IMR-90 (cell line): ENCODE measurements at regions not wholly inside any gene's neighbourhood (a gene's known extent, or its start where the extent isn't known, plus 50 kb on each side); places are given as distances from the start of the nearest gene placed in this dataset.

Experiments
- ATAC-seq: fragments of 200-7000 bp; cut with Tn5 transposase; 2 replicates; pipeline ENCODE4 v1.9.1; 2020; ENCODE audit warnings: low read depth, mild to moderate bottlenecking, moderate library complexity
- BruUV-seq: library from RNA; stranded (reverse); fragments of 400-500 nt; replicated peaks from 2 replicates; lab custom pipeline; 2021; lab: Mats Ljungman, UMichigan
- CTCF ChIA-PET: fragments of 300-600 bp; formaldehyde crosslinking; extraction: SDS; loops from one replicate; lab custom pipeline; 2021; ENCODE audit warnings: antibody characterized with exemption; lab: Yijun Ruan, JAX
- POLR2A ChIA-PET: fragments of 300-600 bp; sonication (Branson Sonifier 250); formaldehyde crosslinking; loops from one replicate; lab custom pipeline; 2022; ENCODE audit warnings: antibody characterized with exemption; ENCODE audit not compliant: unreplicated experiment; lab: Charles Lee
- DNase-seq: peaks from one replicate; pipeline ENCODE4 v3.0.0; 2013
- H2AFZ ChIP-seq: replicated peaks from 2 replicates; pipeline ENCODE3; 2013; ENCODE audit warnings: low read length, mild to moderate bottlenecking; ENCODE audit not compliant: poor library complexity
- H2AK5ac ChIP-seq: 2 replicates; pipeline ENCODE4 v1.6.1; 2013; ENCODE audit warnings: low read depth, low read length, inconsistent platforms
- H2AK9ac ChIP-seq: replicated peaks from 2 replicates; pipeline ENCODE3; 2013; ENCODE audit warnings: mild to moderate bottlenecking, low read depth, low read length, moderate library complexity; ENCODE audit not compliant: poor library complexity
- H2BK120ac ChIP-seq: 2 replicates; pipeline ENCODE4 v1.6.1; 2013; ENCODE audit warnings: low read depth, low read length, inconsistent platforms
- H2BK15ac ChIP-seq: 3 replicates; pipeline ENCODE4 v1.6.1; 2013; ENCODE audit warnings: low read depth, low read length, inconsistent platforms
- H2BK20ac ChIP-seq: 2 replicates; pipeline ENCODE4 v1.6.1; 2013; ENCODE audit warnings: low read depth, mild to moderate bottlenecking, inconsistent platforms, low read length, moderate library complexity
- H2BK5ac ChIP-seq: 2 replicates; pipeline ENCODE4 v1.6.1; 2013; ENCODE audit warnings: mild to moderate bottlenecking, low read depth, low read length, inconsistent platforms; ENCODE audit not compliant: poor library complexity, severe bottlenecking
- H3K14ac ChIP-seq: replicated peaks from 2 replicates; pipeline ENCODE4 v1.6.1; 2013; ENCODE audit warnings: low read depth, low read length, inconsistent platforms
- H3K18ac ChIP-seq: 2 replicates; pipeline ENCODE4 v1.6.1; 2013; ENCODE audit warnings: low read depth, low read length, control low read depth
- H3K23ac ChIP-seq: 2 replicates; pipeline ENCODE4 v1.6.1; 2013; ENCODE audit warnings: low read depth, low read length, inconsistent platforms
- H3K27ac ChIP-seq: 2 replicates; pipeline ENCODE4 v1.5.1; 2013; ENCODE audit warnings: mild to moderate bottlenecking, control low read depth, low read length; ENCODE audit not compliant: insufficient read depth
- H3K27me3 ChIP-seq: 2 replicates; pipeline ENCODE4 v1.6.1; 2013; ENCODE audit warnings: low read length; ENCODE audit not compliant: control insufficient read depth, insufficient read depth
- H3K36me3 ChIP-seq: 2 replicates; pipeline ENCODE4 v1.6.1; 2013; ENCODE audit warnings: low read length, mixed read lengths; ENCODE audit not compliant: control insufficient read depth, insufficient read depth
- H3K4ac ChIP-seq: 2 replicates; pipeline ENCODE4 v1.6.1; 2013; ENCODE audit warnings: low read depth, low read length, inconsistent platforms
- H3K4me1 ChIP-seq: 2 replicates; pipeline ENCODE4 v1.6.1; 2013; ENCODE audit warnings: low read length, mixed read lengths; ENCODE audit not compliant: control insufficient read depth, insufficient read depth
- H3K4me2 ChIP-seq: 2 replicates; pipeline ENCODE4 v1.6.1; 2013; ENCODE audit warnings: low read depth, mild to moderate bottlenecking, control low read depth, low read length, moderate library complexity
- H3K4me3 ChIP-seq: 2 replicates; pipeline ENCODE4 v1.5.1; 2013; ENCODE audit warnings: low read depth, mild to moderate bottlenecking, control low read depth, low read length, moderate library complexity; ENCODE audit not compliant: insufficient read depth
- H3K56ac ChIP-seq: 2 replicates; pipeline ENCODE4 v1.6.1; 2013; ENCODE audit warnings: low read length, inconsistent platforms; ENCODE audit not compliant: insufficient read depth; ENCODE audit errors: extremely low read depth
- H3K79me1 ChIP-seq, 2 experiments: 2 replicates each; pipeline ENCODE4 v1.6.1; 2013; ENCODE audit warnings: low read length in 2 of 2, inconsistent platforms in 1 of 2, low read depth in 1 of 2
- H3K9ac ChIP-seq: 2 replicates; pipeline ENCODE4 v1.6.1; 2013; ENCODE audit warnings: low read depth, low read length, control low read depth
- H3K9me1 ChIP-seq: 2 replicates; pipeline ENCODE4 v1.6.1; 2013; ENCODE audit warnings: low read length, inconsistent platforms; ENCODE audit not compliant: insufficient read depth
- H3K9me3 ChIP-seq: 2 replicates; pipeline ENCODE4 v1.6.1; 2013; ENCODE audit warnings: low read length; ENCODE audit not compliant: control insufficient read depth, insufficient read depth
- H4K20me1 ChIP-seq: 2 replicates; pipeline ENCODE4 v1.6.1; 2013; ENCODE audit warnings: low read length, inconsistent platforms; ENCODE audit not compliant: insufficient read depth
- H4K5ac ChIP-seq: 2 replicates; pipeline ENCODE4 v1.6.1; 2013; ENCODE audit warnings: mild to moderate bottlenecking, low read depth, low read length, control low read depth
- H4K8ac ChIP-seq, 2 experiments: 2 replicates each; pipeline ENCODE4 v1.6.1; 2013; ENCODE audit warnings: low read depth in 2 of 2, low read length in 2 of 2, control low read depth in 1 of 2, inconsistent platforms in 1 of 2
- H4K91ac ChIP-seq: 2 replicates; pipeline ENCODE4 v1.6.1; 2013; ENCODE audit warnings: low read depth, low read length, inconsistent platforms; ENCODE audit not compliant: insufficient read depth
- BHLHE40 ChIP-seq: fragments of 150-350 bp; IDR thresholded peaks from 2 replicates; pipeline ENCODE4 v1.6.1; 2016; ENCODE audit warnings: mild to moderate bottlenecking, low read depth, low read length
- CEBPB ChIP-seq: IDR thresholded peaks from 2 replicates; pipeline ENCODE4 v1.6.1; 2012; ENCODE audit warnings: low read depth, low read length, improper control_type of control experiment
- CHD1 ChIP-seq: IDR thresholded peaks from 2 replicates; pipeline ENCODE4 v1.6.1; 2012; ENCODE audit warnings: low read depth, low read length, improper control_type of control experiment
- CTCF ChIP-seq: conservative IDR thresholded peaks from 2 replicates; pipeline ENCODE4 v1.5.1; 2012; ENCODE audit warnings: mild to moderate bottlenecking, low read depth, low read length, improper control_type of control experiment
- ELK1 ChIP-seq: fragments of 150-350 bp; IDR thresholded peaks from 2 replicates; pipeline ENCODE4 v1.6.1; 2016; ENCODE audit warnings: low read depth, mild to moderate bottlenecking, low read length, moderate library complexity, borderline replicate concordance
- FOS ChIP-seq: fragments of 150-350 bp; IDR thresholded peaks from 2 replicates; pipeline ENCODE4 v1.6.1; 2016; ENCODE audit warnings: low read depth, low read length
- MAFK ChIP-seq: IDR thresholded peaks from 2 replicates; pipeline ENCODE4 v1.6.1; 2012; ENCODE audit warnings: low read depth, low read length, improper control_type of control experiment
- MAZ ChIP-seq: IDR thresholded peaks from 2 replicates; pipeline ENCODE4 v1.6.1; 2012; ENCODE audit warnings: low read depth, mild to moderate bottlenecking, low read length, improper control_type of control experiment, moderate library complexity, borderline replicate concordance
- MXI1 ChIP-seq: IDR thresholded peaks from 2 replicates; pipeline ENCODE4 v1.6.1; 2012; ENCODE audit warnings: low read depth, mild to moderate bottlenecking, low read length, moderate library complexity, borderline replicate concordance
- NFE2L2 ChIP-seq: fragments of 150-350 bp; IDR thresholded peaks from 2 replicates; pipeline ENCODE4 v1.6.1; 2016; ENCODE audit warnings: low read depth, mild to moderate bottlenecking, low read length
- POLR2A ChIP-seq: IDR thresholded peaks from 2 replicates; pipeline ENCODE4 v1.6.1; 2012; ENCODE audit warnings: mild to moderate bottlenecking, low read depth, low read length
- RAD21 ChIP-seq: IDR thresholded peaks from 2 replicates; pipeline ENCODE4 v1.6.1; 2012; ENCODE audit warnings: low read length, improper control_type of control experiment
- RCOR1 ChIP-seq: IDR thresholded peaks from 2 replicates; pipeline ENCODE4 v1.6.1; 2012; ENCODE audit warnings: mild to moderate bottlenecking, low read length, improper control_type of control experiment; ENCODE audit not compliant: insufficient replicate concordance
- RFX5 ChIP-seq: IDR thresholded peaks from 2 replicates; pipeline ENCODE4 v1.8.0; 2012; ENCODE audit warnings: low read depth, mild to moderate bottlenecking, low read length, moderate library complexity
- SMC3 ChIP-seq: fragments of 150-350 bp; IDR thresholded peaks from 2 replicates; pipeline ENCODE4 v1.6.1; 2016; ENCODE audit warnings: low read depth, mild to moderate bottlenecking, antibody characterized with exemption, low read length, moderate library complexity
- USF2 ChIP-seq: fragments of 150-350 bp; IDR thresholded peaks from 2 replicates; pipeline ENCODE4 v1.6.1; 2017; ENCODE audit warnings: mild to moderate bottlenecking, antibody characterized with exemption, low read length, low read depth
- WGBS, 2 experiments: methylation state at CpG; one replicate each; pipeline versions ENCODE4 v1.1.5 to v1.1.7; 2013; ENCODE audit warnings: missing lambda C conversion rate in 2 of 2; ENCODE audit not compliant: insufficient read length in 1 of 2; ENCODE audit errors: extremely low coverage in 2 of 2; 5-methylcytosine and 5-hydroxymethylcytosine counted together
- dilution Hi-C: fragments of 300-500 bp; cut with HindIII; formaldehyde crosslinking; loops from one replicate; pipeline ENCODE4 v1.14.3; 2018; ENCODE audit warnings: low sequenced_read_pairs; ENCODE audit not compliant: unreplicated experiment
- in situ Hi-C: fragments of 300-500 bp; cut with MboI; formaldehyde crosslinking; loops from 3 replicates; pipeline ENCODE4 v1.14.3; 2019; ENCODE audit warnings: low sequenced_read_pairs, inconsistent platforms, mixed read lengths
- intact Hi-C: fragments of 100-400 bp; cut with micrococcal nuclease; formaldehyde crosslinking; loops from 2 replicates; pipeline ENCODE4 v1.10.0; 2022

GRCh38 chr7:17625043-17625442, 315.3 kb downstream of the SNX13 start:
- Histone ChIP-seq H4K91ac (no peak overlapping the region), H3K4ac (no peak overlapping the region), H2BK120ac (peak overlapping the region; percentile 21; the same call in 1 of the 2 replicates), H4K8ac (no peak overlapping the region; a peak in 1 of 4 replicates), H3K9me1 (no peaks in the 10 kb centered on the region), H3K27me3 (no peaks in the 10 kb centered on the region), H3K4me1 (peaks cover 5% of the 10 kb centered on the region; the same call in 1 of the 2 replicates), H3K23ac (no peak overlapping the region), H3K36me3 (no peaks in the 10 kb centered on the region), H2BK5ac (peak overlapping the region; percentile 89), H2BK20ac (no peak overlapping the region), H3K79me1 (no peaks in the 10 kb centered on the region), H4K20me1 (no peaks in the 10 kb centered on the region), H3K4me2 (peak overlapping the region; percentile 24; the same call in 1 of the 2 replicates), H3K27ac (no peak overlapping the region), H2AFZ (no peak overlapping the region), H3K9ac (no peak overlapping the region), H3K4me3 (no peak overlapping the region), H2AK9ac (no peak overlapping the region), H2AK5ac (no peak overlapping the region), H3K18ac (no peak overlapping the region), H3K9me3 (no peaks in the 10 kb centered on the region), H2BK15ac (no peak overlapping the region), H3K56ac (no peak overlapping the region), H4K5ac (no peak overlapping the region; the same call in 1 of the 2 replicates), H3K14ac (no peak overlapping the region)
- CTCF ChIA-PET, result interaction anchor here (1.0 kb wide), 1 partner anchor 22 kb away, joined by 3 read pairs; no protein-coding TSS in a partner anchor
- peak; percentile 88 for ATAC-seq
- POLR2A ChIA-PET, result no interaction called here
- TF ChIP-seq BHLHE40 (peak; percentile 65; the same call in 1 of the 2 replicates), RCOR1 (no peak), MAZ (no peak), CEBPB (peak; percentile 32; the same call in 1 of the 2 replicates), POLR2A (no peak), CHD1 (no peak), CTCF (no peak), RFX5 (no peak), FOS (peak; percentile 89; the same call in 1 of the 2 replicates), ELK1 (no peak), USF2 (peak; percentile 67), SMC3 (0 out of 2 replicates have a peak, but pooled peaks have one; percentile 3), RAD21 (0 out of 2 replicates have a peak, but pooled peaks have one; percentile 7), MAFK (peak; percentile 41; the same call in 1 of the 2 replicates), NFE2L2 (no peak), MXI1 (no peak)
- BruUV-seq, result no TSS peak
- dilution Hi-C loops, result no loop called here
- DNase-seq, result peak; percentile 95
- in situ Hi-C loops, result no loop called here
- intact Hi-C loops, result no loop called here
- WGBS, 2 experiments, result 0% methylated on average over 1 of the region's 3 CpGs; no CpG with 5 or more reads in 1 of the 2 experiments
